ENCODE measurements at regions not wholly inside any gene's neighbourhood (a gene's known extent, or its start where the extent isn't known, plus 50 kb on each side); places are given as distances from the start of the nearest gene placed in this dataset.
A peak's percentile ranks its signal among the peaks of the same experiment; 100 is the strongest.

DNA sequence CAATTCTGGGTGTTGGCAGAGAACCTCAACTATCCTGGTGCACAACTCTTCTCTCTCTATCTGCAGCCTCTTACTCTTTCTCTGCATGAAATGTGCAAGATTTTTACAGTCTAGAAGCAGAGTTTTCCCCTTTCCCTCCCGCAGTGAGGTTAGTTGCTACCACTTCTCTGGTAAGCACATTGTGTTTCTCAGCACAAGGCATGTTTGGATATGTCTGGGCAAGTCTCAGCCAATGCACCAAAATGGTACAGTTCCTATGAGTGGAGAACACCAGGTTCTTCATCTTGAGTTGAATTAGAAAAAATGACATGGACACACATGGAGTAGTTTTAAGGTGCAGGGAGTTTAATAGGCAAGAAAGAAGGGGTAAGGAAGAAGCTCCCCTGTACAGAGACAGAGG, 187.0 kb downstream of the CCNG2 start:
- H3K27me3 ChIP-seq (replicated peaks; ENCODE audit: insufficient read depth) = no peaks in the 10 kb centered on the region
- H4K20me1 ChIP-seq (ENCODE audit: insufficient read depth) = no peaks in the 10 kb centered on the region
- H3K9me2 ChIP-seq (ENCODE audit: insufficient read depth) = no peaks in the 10 kb centered on the region
- no peak overlapping the region for H3K4me3 ChIP-seq
- in situ Hi-C loops (cut with MboI) = no loop called here
- H3K9ac ChIP-seq = no peak overlapping the region
- H3K4me2 ChIP-seq (ENCODE audit: unreplicated experiment) = no peak overlapping the region
- 65 to 76% methylated on average over 1 of the region's 1 CpG for WGBS, 2 experiments (ENCODE audit: low coverage in 1 of 2, low lambda C conversion rate in 2 of 2, missing lambda C conversion rate in 2 of 2)
- no peaks in the 10 kb centered on the region for H3K36me3 ChIP-seq (ENCODE audit: low read depth)
- no peak overlapping the region for H3K27ac ChIP-seq
- no peaks in the 10 kb centered on the region for H3K79me2 ChIP-seq (ENCODE audit: insufficient read depth)
- H3F3A ChIP-seq (ENCODE audit: insufficient read depth) = peaks cover 15% of the 10 kb centered on the region
- H3K9me3 ChIP-seq (ENCODE audit: low read depth) = no peaks in the 10 kb centered on the region
- no peak overlapping the region for H2AFZ ChIP-seq
- no peak for TF ChIP-seq EZH2 (IDR thresholded peaks at IDR 0.05; ENCODE audit: insufficient read depth, poor library complexity, severe bottlenecking)
- TF ChIP-seq EZH2phosphoT487 (IDR thresholded peaks at IDR 0.05; ENCODE audit: insufficient read depth, low read depth) = no peak
- peaks cover 22% of the 10 kb centered on the region for H3K4me1 ChIP-seq (ENCODE audit: insufficient read depth)
- DNase-seq = no peak

- Histone ChIP-seq H3K9ac (no peak overlapping the region), H3K4me2 (ENCODE audit: unreplicated experiment) (no peak overlapping the region), H4K20me1 (ENCODE audit: insufficient read depth) (no peaks in the 10 kb centered on the region), H3F3A (ENCODE audit: insufficient read depth) (peaks cover 23% of the 10 kb centered on the region), H3K4me1 (ENCODE audit: insufficient read depth) (peaks cover 29% of the 10 kb centered on the region), H3K4me3 (no peak overlapping the region), H2AFZ (no peak overlapping the region), H3K79me2 (ENCODE audit: insufficient read depth) (no peaks in the 10 kb centered on the region), H3K9me3 (ENCODE audit: low read depth) (no peaks in the 10 kb centered on the region), H3K36me3 (ENCODE audit: low read depth) (no peaks in the 10 kb centered on the region), H3K9me2 (ENCODE audit: insufficient read depth) (no peaks in the 10 kb centered on the region), H3K27ac (no peak overlapping the region), H3K27me3 (replicated peaks; ENCODE audit: insufficient read depth) (no peaks in the 10 kb centered on the region)
- DNase-seq = no peak
- TF ChIP-seq EZH2 (IDR thresholded peaks at IDR 0.05; ENCODE audit: insufficient read depth, poor library complexity, severe bottlenecking) (no peak), EZH2phosphoT487 (IDR thresholded peaks at IDR 0.05; ENCODE audit: insufficient read depth, low read depth) (no peak)
- in situ Hi-C loops (cut with MboI) = no loop called here
- WGBS, 2 experiments (ENCODE audit: low coverage in 1 of 2, low lambda C conversion rate in 2 of 2, missing lambda C conversion rate in 2 of 2) = 57% methylated on average over 1 of the region's 1 CpG
Measured at GRCh38 chr4:77344784-77345183, 187.8 kb downstream of the CCNG2 start.

- no peaks in the 10 kb centered on the region for H3K36me3 ChIP-seq (ENCODE audit: low read depth)
- DNase-seq = peak; percentile 22
- no peaks in the 10 kb centered on the region for H3K9me3 ChIP-seq (ENCODE audit: low read depth)
- H3K27ac ChIP-seq = no peak overlapping the region
- 0 out of 2 replicates have a peak overlapping the region, but pooled peaks have one; percentile 7 for H2AFZ ChIP-seq
- H3K9ac ChIP-seq = no peak overlapping the region
- no peak for TF ChIP-seq EZH2 (IDR thresholded peaks at IDR 0.05; ENCODE audit: insufficient read depth, poor library complexity, severe bottlenecking)
- no peak for TF ChIP-seq EZH2phosphoT487 (IDR thresholded peaks at IDR 0.05; ENCODE audit: insufficient read depth, low read depth)
- H3K4me3 ChIP-seq = no peak overlapping the region
- H3K4me1 ChIP-seq (ENCODE audit: insufficient read depth) = peaks cover 36% of the 10 kb centered on the region
- 65 to 66% methylated on average over 5 of the region's 5 CpGs for WGBS, 2 experiments (ENCODE audit: low coverage in 1 of 2, low lambda C conversion rate in 2 of 2, missing lambda C conversion rate in 2 of 2)
- H3K27me3 ChIP-seq (replicated peaks; ENCODE audit: insufficient read depth) = no peaks in the 10 kb centered on the region
- in situ Hi-C loops (cut with MboI) = no loop called here
- no peaks in the 10 kb centered on the region for H3K79me2 ChIP-seq (ENCODE audit: insufficient read depth)
- no peak overlapping the region for H3K4me2 ChIP-seq (ENCODE audit: unreplicated experiment)
- H4K20me1 ChIP-seq (ENCODE audit: insufficient read depth) = no peaks in the 10 kb centered on the region
- peaks cover 33% of the 10 kb centered on the region for H3F3A ChIP-seq (ENCODE audit: insufficient read depth)
- H3K9me2 ChIP-seq (ENCODE audit: insufficient read depth) = no peaks in the 10 kb centered on the region
Measured at GRCh38 chr4:77347351-77347966, 190.5 kb downstream of the CCNG2 start.

DNA sequence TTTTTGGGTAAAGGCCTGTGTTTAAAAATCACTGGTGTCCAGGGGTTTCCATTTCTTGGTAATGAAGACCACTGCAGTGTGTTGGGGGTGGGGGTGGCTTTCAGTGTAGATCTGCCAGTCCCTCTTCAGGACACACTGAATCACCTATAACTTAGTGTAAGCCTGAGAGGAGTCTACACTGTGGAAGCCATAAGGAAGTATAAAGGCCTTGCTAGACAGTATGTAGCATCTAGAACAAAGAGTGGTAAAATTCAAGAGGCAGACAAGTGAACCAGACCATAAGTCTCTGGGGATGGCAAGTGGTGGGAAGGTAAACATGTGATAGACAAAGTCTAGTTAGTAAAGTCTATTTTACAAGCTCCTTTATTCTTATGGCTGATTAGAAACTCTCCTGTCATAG, 191.8 kb downstream of the CCNG2 start:
- no peaks in the 10 kb centered on the region for H3K9me2 ChIP-seq (ENCODE audit: insufficient read depth)

GRCh38 chr4:77349364-77349763, 192.4 kb downstream of the CCNG2 start:
- Histone ChIP-seq H3K27me3 (replicated peaks; ENCODE audit: insufficient read depth) (no peaks in the 10 kb centered on the region), H3K4me2 (ENCODE audit: unreplicated experiment) (peak overlapping the region; percentile 39), H3K36me3 (ENCODE audit: low read depth) (no peaks in the 10 kb centered on the region), H3K79me2 (ENCODE audit: insufficient read depth) (no peaks in the 10 kb centered on the region), H3K4me1 (ENCODE audit: insufficient read depth) (peaks cover 36% of the 10 kb centered on the region), H3F3A (ENCODE audit: insufficient read depth) (peaks cover 33% of the 10 kb centered on the region), H2AFZ (no peak overlapping the region), H3K9me2 (ENCODE audit: insufficient read depth) (no peaks in the 10 kb centered on the region), H3K9me3 (ENCODE audit: low read depth) (no peaks in the 10 kb centered on the region), H4K20me1 (ENCODE audit: insufficient read depth) (no peaks in the 10 kb centered on the region), H3K27ac (peak overlapping the region; percentile 63), H3K9ac (no peak overlapping the region), H3K4me3 (no peak overlapping the region)
- in situ Hi-C loops (cut with MboI) = no loop called here
- 2 to 3% methylated on average over 3 of the region's 3 CpGs for WGBS, 2 experiments (ENCODE audit: low coverage in 1 of 2, low lambda C conversion rate in 2 of 2, missing lambda C conversion rate in 2 of 2)
- TF ChIP-seq EZH2phosphoT487 (IDR thresholded peaks at IDR 0.05; ENCODE audit: insufficient read depth, low read depth) (no peak), EZH2 (IDR thresholded peaks at IDR 0.05; ENCODE audit: insufficient read depth, poor library complexity, severe bottlenecking) (no peak)
- peak; percentile 53 for DNase-seq

More for the DNA sequence above, 191.8 kb downstream of the CCNG2 start:
- TF ChIP-seq EZH2 (IDR thresholded peaks at IDR 0.05; ENCODE audit: insufficient read depth, poor library complexity, severe bottlenecking) (no peak), EZH2phosphoT487 (IDR thresholded peaks at IDR 0.05; ENCODE audit: insufficient read depth, low read depth) (no peak)
- Histone ChIP-seq H4K20me1 (ENCODE audit: insufficient read depth) (no peaks in the 10 kb centered on the region), H3K36me3 (ENCODE audit: low read depth) (no peaks in the 10 kb centered on the region), H3K4me1 (ENCODE audit: insufficient read depth) (peaks cover 36% of the 10 kb centered on the region), H3K27me3 (replicated peaks; ENCODE audit: insufficient read depth) (no peaks in the 10 kb centered on the region), H3F3A (ENCODE audit: insufficient read depth) (peaks cover 33% of the 10 kb centered on the region), H3K9me3 (ENCODE audit: low read depth) (no peaks in the 10 kb centered on the region), H3K4me3 (no peak overlapping the region), H2AFZ (no peak overlapping the region), H3K27ac (peak overlapping the region; percentile 63; the same call in 1 of the 2 replicates), H3K9ac (no peak overlapping the region), H3K79me2 (ENCODE audit: insufficient read depth) (no peaks in the 10 kb centered on the region), H3K4me2 (ENCODE audit: unreplicated experiment) (peak overlapping the region; percentile 8)
- in situ Hi-C loops (cut with MboI) = no loop called here
- DNase-seq = no peak

Measured in GM23248 (cell line).